RCC 7860 (cell line): ENCODE measurements at regions not wholly inside any gene's neighbourhood (a gene's known extent, or its start where the extent isn't known, plus 50 kb on each side); places are given as distances from the start of the nearest gene placed in this dataset.

ENCODE experiments used
- DNase-seq: peaks from one replicate; pipeline ENCODE4 v3.0.0-alpha.2; 2015; ENCODE audit warnings: low spot score
- FAIRE-seq: peaks from 2 replicates; lab custom pipeline; 2012; peaks lifted over from hg19 to GRCh38; lab: Jason Lieb, UNC

- FAIRE-seq = no peak
- DNase-seq = no peak
Measured at GRCh38 chr20:56797023-56797422, 167.9 kb downstream of the TFAP2C start.

- DNase-seq (no peak), FAIRE-seq (no peak)
Measured at GRCh38 chr20:56798634-56799033, 169.5 kb downstream of the TFAP2C start.

DNA sequence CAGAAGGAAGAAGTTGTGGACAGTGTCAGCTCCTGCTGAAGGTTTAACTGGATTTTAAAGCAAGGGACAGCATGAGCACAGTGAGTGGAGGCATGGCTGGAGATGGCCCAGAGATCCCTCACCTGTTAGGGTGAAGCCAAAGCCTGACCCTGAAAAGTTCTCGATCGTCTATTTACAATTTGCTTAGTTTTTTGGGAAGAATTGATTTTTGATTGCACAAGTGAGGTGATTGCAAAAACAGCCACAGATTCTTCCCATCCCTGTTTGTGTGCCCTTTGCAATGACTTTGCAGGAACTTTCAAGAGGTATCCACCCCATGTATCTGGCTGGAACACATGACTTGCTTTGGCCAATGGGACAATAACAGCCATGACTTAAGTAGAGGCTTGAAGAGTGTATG lies 170.1 kb downstream of the TFAP2C start:
- no peak for DNase-seq

GRCh38 chr20:56800088-56800487 lies 171.0 kb downstream of the TFAP2C start:
- no peak for DNase-seq
- no peak for FAIRE-seq

More for the DNA sequence above, 170.1 kb downstream of the TFAP2C start:
- FAIRE-seq = no peak

- DNase-seq = no peak
- no peak for FAIRE-seq
Measured at GRCh38 chr20:56801971-56802755, 173.1 kb downstream of the TFAP2C start.

DNA sequence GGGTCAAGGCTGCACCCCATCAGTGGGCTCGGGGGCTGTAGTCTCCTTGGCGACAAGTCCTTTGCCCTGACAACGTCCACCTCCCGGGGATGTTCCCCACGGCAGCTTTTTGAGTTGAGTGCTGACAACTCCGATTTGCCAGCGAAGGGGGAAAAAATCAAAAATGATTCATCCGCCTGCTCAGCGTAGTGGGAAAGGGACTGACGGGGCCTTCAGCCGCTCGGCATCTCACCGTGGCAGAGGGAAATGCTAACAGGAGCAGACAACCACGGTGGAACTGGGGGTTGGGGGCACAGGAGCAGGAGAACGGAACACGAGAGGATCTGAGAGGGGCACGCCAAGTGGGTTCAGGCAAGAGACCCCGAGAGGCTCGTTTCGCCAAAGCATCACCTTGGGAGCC lies 173.7 kb downstream of the TFAP2C start:
- DNase-seq (no peak), FAIRE-seq (no peak)

DNA sequence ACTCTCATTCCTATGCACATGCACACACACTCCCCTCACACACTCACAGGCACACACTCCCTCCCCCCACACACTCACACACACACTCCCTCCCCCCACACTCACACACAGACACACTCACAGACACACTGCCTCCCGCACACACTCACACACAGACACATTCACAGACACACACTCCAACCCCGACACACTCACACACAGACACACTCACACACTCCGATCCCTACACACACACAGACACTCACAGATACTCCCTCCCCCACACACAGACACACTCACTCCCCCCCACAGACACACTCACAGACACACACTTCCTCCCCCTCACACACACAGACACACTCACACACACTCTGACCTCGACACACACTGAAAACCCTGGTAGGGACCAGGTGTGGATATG lies 176.2 kb downstream of the TFAP2C start:
- FAIRE-seq (no peak), DNase-seq (no peak)

- no peak for DNase-seq
- no peak for FAIRE-seq
Measured at GRCh38 chr20:56805966-56806365, 176.9 kb downstream of the TFAP2C start.

DNA sequence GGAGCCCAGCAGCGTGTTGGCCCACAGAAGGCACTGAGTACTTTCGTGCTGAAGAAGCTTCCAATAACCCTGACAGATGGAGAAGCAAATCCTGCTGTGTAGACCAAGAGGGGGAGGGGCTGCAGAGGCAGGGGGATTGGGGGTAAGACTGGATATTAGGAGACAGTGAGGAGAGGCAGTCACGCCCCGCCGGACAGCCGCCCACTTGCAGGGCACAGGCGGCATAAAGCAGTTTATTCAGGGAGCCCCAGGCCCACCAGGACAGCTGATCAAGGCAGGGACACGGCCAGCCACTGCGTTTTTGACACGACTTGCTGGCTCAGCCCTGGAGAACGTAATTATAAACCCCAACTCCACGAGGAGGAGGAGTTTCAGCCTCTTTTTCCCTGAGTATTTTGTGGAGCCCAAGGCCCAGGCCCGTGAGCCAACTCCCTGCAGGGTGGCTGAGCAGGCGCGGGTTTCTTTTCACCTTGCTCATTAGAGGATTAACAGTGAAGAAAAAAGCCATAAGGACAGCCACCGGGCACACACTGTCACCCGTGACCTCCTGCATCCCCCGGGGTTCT lies 177.9 kb downstream of the TFAP2C start:
- FAIRE-seq (no peak), DNase-seq (no peak)

- no peak for FAIRE-seq
Measured at GRCh38 chr20:56808117-56808725, 179.1 kb downstream of the TFAP2C start.

DNA sequence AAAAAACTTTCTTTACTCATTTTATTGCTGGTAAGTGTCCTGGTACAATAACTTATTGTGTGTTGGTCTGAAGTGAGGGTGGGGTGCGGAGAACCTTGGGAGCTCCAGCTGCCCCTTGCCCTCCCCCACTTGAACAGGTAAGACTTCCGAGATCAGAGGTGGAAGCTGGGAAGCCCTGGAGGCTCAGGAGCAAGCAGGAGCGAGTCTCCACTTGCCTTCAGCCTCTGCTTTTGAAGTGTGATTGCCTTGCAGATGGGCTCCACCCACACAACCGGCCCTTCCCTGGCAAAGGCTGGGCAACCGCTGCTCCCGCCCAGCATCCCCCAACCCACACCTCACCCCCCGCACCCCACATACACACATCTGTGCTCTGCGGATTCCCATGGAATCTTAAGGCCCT lies 179.6 kb downstream of the TFAP2C start:
- DNase-seq = no peak
- FAIRE-seq = no peak

More at GRCh38 chr20:56808117-56808725, 179.1 kb downstream of the TFAP2C start:
- DNase-seq = no peak

DNA sequence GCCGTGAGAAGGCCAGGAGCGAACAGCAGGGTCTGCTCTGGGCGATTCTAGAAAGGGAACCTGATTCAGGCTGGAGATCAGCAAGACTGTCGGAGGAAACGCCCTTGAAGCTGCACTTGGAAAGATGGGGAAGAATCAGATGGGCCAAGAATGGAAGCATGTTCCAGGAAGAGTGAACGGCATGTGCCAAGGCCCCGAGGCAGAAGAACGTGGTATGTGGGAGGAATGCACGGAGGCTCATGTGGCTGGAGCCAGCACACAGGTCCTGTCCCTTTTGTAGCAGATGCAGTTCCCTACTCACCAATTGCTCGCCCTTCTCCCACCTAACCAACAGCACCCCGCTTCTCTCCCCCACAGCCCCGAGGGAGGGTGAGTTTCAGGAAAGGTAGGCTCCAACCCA lies 180.6 kb downstream of the TFAP2C start:
- no peak for DNase-seq
- no peak for FAIRE-seq

- FAIRE-seq = no peak
Measured at GRCh38 chr20:56810141-56810540, 181.0 kb downstream of the TFAP2C start.

GRCh38 chr20:56815796-56816195 lies 186.7 kb downstream of the TFAP2C start:
- DNase-seq = no peak
- FAIRE-seq = no peak

More at GRCh38 chr20:56810141-56810540, 181.0 kb downstream of the TFAP2C start:
- DNase-seq = no peak

DNA sequence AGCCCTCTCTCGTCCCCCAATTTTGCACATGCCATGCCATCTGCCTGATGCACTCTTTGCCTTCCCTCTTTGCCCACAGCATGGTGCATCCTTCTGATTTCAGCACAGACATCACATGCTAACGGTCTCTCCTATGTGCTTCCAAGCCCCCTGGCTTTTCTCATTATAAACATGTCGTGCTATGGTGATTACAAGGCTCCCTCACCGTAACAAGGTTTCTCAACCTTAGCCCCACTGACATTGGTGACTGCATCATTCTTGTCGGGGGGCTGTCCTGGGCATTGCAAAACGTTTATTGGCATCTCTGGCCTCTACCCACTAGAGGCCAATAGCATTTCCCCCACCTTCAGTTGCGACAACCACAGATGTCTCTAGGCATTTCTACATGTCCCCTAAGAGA lies 187.2 kb downstream of the TFAP2C start:
- no peak for FAIRE-seq

GRCh38 chr20:56817780-56818675 lies 188.9 kb downstream of the TFAP2C start:
- DNase-seq = no peak
- no peak for FAIRE-seq

More for the DNA sequence above, 187.2 kb downstream of the TFAP2C start:
- DNase-seq = no peak

DNA sequence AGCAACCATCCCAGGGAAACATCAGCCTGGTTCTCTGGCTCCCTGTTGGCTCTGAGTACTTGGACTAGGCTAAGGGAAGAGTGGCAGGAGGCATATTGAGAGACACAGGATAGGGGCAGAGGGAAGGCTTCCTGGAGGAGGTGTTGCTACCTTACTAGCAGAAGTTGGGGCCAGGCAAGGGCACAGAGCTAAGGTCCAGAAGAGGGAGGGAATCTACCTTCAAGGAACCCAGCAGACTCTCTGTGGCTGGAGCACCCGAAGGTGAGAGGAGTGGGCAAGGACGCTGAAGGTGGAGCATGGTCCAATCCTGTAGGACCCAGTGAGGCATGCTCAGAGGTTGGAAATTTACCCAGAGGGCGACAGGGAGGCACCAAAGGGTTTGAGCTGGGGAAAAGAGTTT lies 191.9 kb downstream of the TFAP2C start:
- FAIRE-seq (no peak), DNase-seq (no peak)

GRCh38 chr20:56826306-56826704 lies 197.2 kb downstream of the TFAP2C start:
- DNase-seq = no peak
- FAIRE-seq = no peak

DNA sequence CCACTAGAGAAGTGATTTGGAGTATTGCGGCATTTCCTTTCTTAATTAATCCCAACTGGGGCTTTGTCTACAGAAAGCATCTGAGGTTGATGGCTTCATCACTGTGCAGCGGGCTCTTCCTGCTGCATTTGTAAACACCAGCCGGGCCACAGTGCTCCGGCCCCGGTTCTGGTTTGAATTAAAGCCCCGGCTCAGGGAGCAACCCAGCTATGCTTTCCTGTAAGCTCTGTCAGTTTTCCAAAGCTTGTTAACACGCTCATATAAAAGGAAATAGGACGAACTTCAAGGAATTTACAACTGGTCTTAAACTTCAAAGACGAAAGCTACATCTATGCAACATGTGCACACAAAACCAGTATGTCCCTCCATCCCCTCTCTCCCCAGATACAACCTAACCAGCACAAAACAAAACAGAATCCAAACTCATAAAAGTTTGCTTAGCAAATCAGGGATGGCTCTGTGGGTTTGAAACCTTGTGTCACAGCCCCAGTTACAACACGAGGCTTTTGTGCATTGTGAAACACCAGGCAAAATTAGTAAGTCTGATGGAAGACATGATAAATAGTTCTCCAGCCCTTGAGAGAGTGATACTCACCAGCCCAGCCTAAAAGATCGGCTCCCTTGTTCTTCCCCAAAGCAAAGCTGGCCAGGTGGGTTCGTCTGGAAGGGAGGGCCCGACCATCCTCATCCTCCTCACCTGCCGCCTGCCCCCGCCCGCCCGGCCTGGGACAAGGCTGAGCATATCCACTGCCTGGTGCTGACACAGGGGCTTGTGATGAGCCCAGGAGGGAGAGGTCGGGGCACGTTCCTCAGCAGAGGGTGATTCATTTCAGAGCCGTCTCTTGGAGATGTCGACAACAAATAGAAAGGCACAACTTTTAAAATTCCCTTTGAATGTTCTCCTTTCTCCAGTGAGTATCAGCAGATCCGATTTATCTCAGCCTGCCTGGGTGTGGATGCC lies 197.9 kb downstream of the TFAP2C start:
- no peak for FAIRE-seq
- no peak for DNase-seq

GRCh38 chr20:56827763-56828162 lies 198.7 kb downstream of the TFAP2C start:
- FAIRE-seq (no peak), DNase-seq (no peak)
